DOHH2 (cell line): ENCODE measurements at regions not wholly inside any gene's neighbourhood (a gene's known extent, or its start where the extent isn't known, plus 50 kb on each side); places are given as distances from the start of the nearest gene placed in this dataset.

ENCODE experiments used
- CTCF ChIP-seq: fragments of 200-600 bp; sonication (generic); IDR thresholded peaks from one replicate; pipeline ENCODE4 v1.5.1; 2014; ENCODE audit warnings: antibody characterized with exemption, mild to moderate bottlenecking, low read depth, low read length; ENCODE audit not compliant: poor library complexity, severe bottlenecking
- EZH2phosphoT487 ChIP-seq: fragments of 200-600 bp; sonication (generic); IDR thresholded peaks from 2 replicates; pipeline ENCODE4 v1.6.1; 2017; ENCODE audit warnings: borderline replicate concordance, mild to moderate bottlenecking, antibody characterized with exemption, low read length, moderate library complexity, mixed read lengths

- TF ChIP-seq CTCF (no peak), EZH2phosphoT487 (no peak)
Measured at GRCh38 chr20:57831993-57832585, 122.3 kb upstream of the PMEPA1 start.
